Astrocyte (in vitro differentiated cells and primary cell): ENCODE measurements at regions not wholly inside any gene's neighbourhood (a gene's known extent, or its start where the extent isn't known, plus 50 kb on each side); places are given as distances from the start of the nearest gene placed in this dataset.

Source experiments
- DNase-seq: peaks from one replicate; pipeline ENCODE4 v3.0.0-alpha.2; 2010; ENCODE audit warnings: low read depth
- FAIRE-seq: peaks from 2 replicates; lab custom pipeline; 2011; peaks lifted over from hg19 to GRCh38; lab: Jason Lieb, UNC
- H2AFZ ChIP-seq: 2 replicates; pipeline ENCODE4 v1.6.0; 2012; ENCODE audit warnings: low read depth, low read length, inconsistent platforms
- H3K27ac ChIP-seq: 2 replicates; pipeline ENCODE4 v1.5.1; 2011; ENCODE audit warnings: low read depth, low read length, inconsistent platforms
- H3K27me3 ChIP-seq: 2 replicates; pipeline ENCODE4 v1.6.0; 2011; ENCODE audit warnings: low read length, inconsistent platforms; ENCODE audit not compliant: insufficient read depth
- H3K36me3 ChIP-seq: 2 replicates; pipeline ENCODE4 v1.5.1; 2011; ENCODE audit warnings: low read length, inconsistent platforms; ENCODE audit not compliant: insufficient read depth
- H3K4me1 ChIP-seq: 2 replicates; pipeline ENCODE4 v1.5.1; 2011; ENCODE audit warnings: low read length, inconsistent platforms; ENCODE audit not compliant: insufficient read depth
- H3K4me2 ChIP-seq: 2 replicates; pipeline ENCODE4 v1.6.0; 2012; ENCODE audit warnings: low read length, inconsistent platforms
- H3K4me3 ChIP-seq: 2 replicates; pipeline ENCODE4 v1.5.1; 2011; ENCODE audit warnings: low read depth, mild to moderate bottlenecking, low read length, inconsistent platforms; ENCODE audit not compliant: insufficient read depth
- H3K79me2 ChIP-seq: 2 replicates; pipeline ENCODE4 v1.6.0; 2012; ENCODE audit warnings: mild to moderate bottlenecking, low read length, inconsistent platforms; ENCODE audit not compliant: insufficient read depth
- H3K9ac ChIP-seq: 2 replicates; pipeline ENCODE4 v1.6.0; 2012; ENCODE audit warnings: mild to moderate bottlenecking, low read length, inconsistent platforms
- H3K9me3 ChIP-seq: 2 replicates; pipeline ENCODE4 v1.5.1; 2012; ENCODE audit warnings: low read depth, mild to moderate bottlenecking, low read length, inconsistent platforms; ENCODE audit not compliant: insufficient read depth
- H4K20me1 ChIP-seq: 2 replicates; pipeline ENCODE4 v1.6.0; 2012; ENCODE audit warnings: low read length, inconsistent platforms; ENCODE audit not compliant: insufficient read depth
- H3K27ac Mint-ChIP-seq: one replicate; pipeline ENCODE4 v1.8.0; 2021; ENCODE audit warnings: mild to moderate bottlenecking, mixed read lengths; ENCODE audit not compliant: unreplicated experiment
- H3K27me3 Mint-ChIP-seq: one replicate; pipeline ENCODE4 v1.8.0; 2021; ENCODE audit warnings: low read depth, mixed read lengths; ENCODE audit not compliant: unreplicated experiment
- H3K36me3 Mint-ChIP-seq: one replicate; pipeline ENCODE4 v1.8.0; 2021; ENCODE audit warnings: low read depth, mixed read lengths; ENCODE audit not compliant: unreplicated experiment
- H3K4me1 Mint-ChIP-seq: one replicate; pipeline ENCODE4 v1.8.0; 2021; ENCODE audit warnings: low read depth, mixed read lengths; ENCODE audit not compliant: unreplicated experiment
- H3K4me3 Mint-ChIP-seq: one replicate; pipeline ENCODE4 v1.8.0; 2021; ENCODE audit warnings: mild to moderate bottlenecking, moderate library complexity, mixed read lengths; ENCODE audit not compliant: unreplicated experiment
- H3K9me3 Mint-ChIP-seq: one replicate; pipeline ENCODE4 v1.8.0; 2021; ENCODE audit warnings: mild to moderate bottlenecking, mixed read lengths; ENCODE audit not compliant: unreplicated experiment
- EZH2 ChIP-seq: IDR thresholded peaks from 2 replicates; pipeline ENCODE4 v1.6.1; 2012; ENCODE audit warnings: mild to moderate bottlenecking, low read length, inconsistent platforms; ENCODE audit not compliant: insufficient read depth
- TF ChIP-seq, protein P1 (sequence below): IDR thresholded peaks from 2 replicates; pipeline ENCODE4 v1.5.1; 2011; ENCODE audit warnings: low read depth, mild to moderate bottlenecking, inconsistent platforms, low read length, moderate library complexity; ENCODE audit not compliant: insufficient read depth

DNA sequence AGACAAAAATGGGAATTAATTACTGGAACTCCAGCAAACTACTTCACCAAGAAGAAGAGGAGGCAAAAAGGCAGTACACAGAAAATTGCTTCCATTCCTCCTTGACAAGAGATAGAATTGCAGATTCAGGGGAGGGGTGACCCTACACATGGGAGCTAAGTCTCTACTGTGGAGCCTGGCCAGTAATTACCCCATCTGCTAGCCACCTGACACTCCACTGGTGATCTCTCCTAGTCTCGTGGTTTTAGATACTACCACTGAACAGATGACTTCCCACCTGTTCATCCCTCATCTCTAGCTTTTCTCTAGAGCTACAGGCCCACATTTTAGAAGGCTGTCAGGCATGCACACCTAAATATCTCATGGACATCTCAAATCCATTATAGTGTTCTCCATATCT lies 224.3 kb upstream of the NR2F2 start:
- H3K4me1 Mint-ChIP-seq, result peaks cover 21% of the 10 kb centered on the region
- H3K4me2 ChIP-seq, result no peak overlapping the region
- no peak for FAIRE-seq
- no peak overlapping the region for H3K9ac ChIP-seq
- TF ChIP-seq EZH2, result no peak
- TF ChIP-seq, protein P1, sequence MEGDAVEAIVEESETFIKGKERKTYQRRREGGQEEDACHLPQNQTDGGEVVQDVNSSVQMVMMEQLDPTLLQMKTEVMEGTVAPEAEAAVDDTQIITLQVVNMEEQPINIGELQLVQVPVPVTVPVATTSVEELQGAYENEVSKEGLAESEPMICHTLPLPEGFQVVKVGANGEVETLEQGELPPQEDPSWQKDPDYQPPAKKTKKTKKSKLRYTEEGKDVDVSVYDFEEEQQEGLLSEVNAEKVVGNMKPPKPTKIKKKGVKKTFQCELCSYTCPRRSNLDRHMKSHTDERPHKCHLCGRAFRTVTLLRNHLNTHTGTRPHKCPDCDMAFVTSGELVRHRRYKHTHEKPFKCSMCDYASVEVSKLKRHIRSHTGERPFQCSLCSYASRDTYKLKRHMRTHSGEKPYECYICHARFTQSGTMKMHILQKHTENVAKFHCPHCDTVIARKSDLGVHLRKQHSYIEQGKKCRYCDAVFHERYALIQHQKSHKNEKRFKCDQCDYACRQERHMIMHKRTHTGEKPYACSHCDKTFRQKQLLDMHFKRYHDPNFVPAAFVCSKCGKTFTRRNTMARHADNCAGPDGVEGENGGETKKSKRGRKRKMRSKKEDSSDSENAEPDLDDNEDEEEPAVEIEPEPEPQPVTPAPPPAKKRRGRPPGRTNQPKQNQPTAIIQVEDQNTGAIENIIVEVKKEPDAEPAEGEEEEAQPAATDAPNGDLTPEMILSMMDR, result no peak
- H4K20me1 ChIP-seq, result no peaks in the 10 kb centered on the region
- H3K27me3 Mint-ChIP-seq, result peaks cover 8% of the 10 kb centered on the region
- H2AFZ ChIP-seq, result no peak overlapping the region
- H3K27me3 ChIP-seq, result peaks cover 2% of the 10 kb centered on the region
- no peaks in the 10 kb centered on the region for H3K36me3 ChIP-seq
- no peak overlapping the region for H3K27ac Mint-ChIP-seq
- no peak overlapping the region for H3K27ac ChIP-seq
- H3K9me3 Mint-ChIP-seq, result no peaks in the 10 kb centered on the region
- no peaks in the 10 kb centered on the region for H3K79me2 ChIP-seq
- H3K4me1 ChIP-seq, result no peaks in the 10 kb centered on the region
- H3K4me3 Mint-ChIP-seq, result no peak overlapping the region
- DNase-seq, result no peak
- H3K36me3 Mint-ChIP-seq, result no peaks in the 10 kb centered on the region
- H3K4me3 ChIP-seq, result no peak overlapping the region
- H3K9me3 ChIP-seq, result no peaks in the 10 kb centered on the region

DNA sequence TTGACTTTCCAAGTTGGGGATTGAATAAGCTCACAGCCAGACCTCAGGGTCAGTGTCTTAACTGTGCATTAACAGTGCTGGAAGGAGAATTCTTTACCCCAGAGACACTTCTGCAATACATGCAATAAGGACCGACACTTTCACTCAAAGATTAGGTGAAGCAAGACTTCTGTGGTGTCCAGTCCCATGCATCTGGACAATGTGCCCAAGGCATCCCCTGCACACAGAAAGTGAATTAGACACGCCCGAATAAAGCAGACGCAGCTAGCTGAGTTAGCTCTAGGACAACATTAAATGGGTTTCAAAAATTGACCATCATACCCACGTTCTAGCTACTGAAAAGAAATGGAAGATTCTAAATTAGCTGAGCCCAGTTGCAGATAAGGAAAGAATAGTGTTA lies 223.9 kb upstream of the NR2F2 start:
- Histone ChIP-seq H3K27me3 (peaks cover 2% of the 10 kb centered on the region), H3K36me3 (no peaks in the 10 kb centered on the region), H3K4me1 (no peaks in the 10 kb centered on the region), H3K9ac (no peak overlapping the region), H3K4me2 (no peak overlapping the region), H2AFZ (no peak overlapping the region), H3K27ac (no peak overlapping the region), H3K4me3 (no peak overlapping the region), H3K9me3 (no peaks in the 10 kb centered on the region), H4K20me1 (no peaks in the 10 kb centered on the region), H3K79me2 (no peaks in the 10 kb centered on the region)
- FAIRE-seq, result no peak
- H3K4me1 Mint-ChIP-seq, result peaks cover 21% of the 10 kb centered on the region
- H3K36me3 Mint-ChIP-seq, result no peaks in the 10 kb centered on the region
- H3K9me3 Mint-ChIP-seq, result no peaks in the 10 kb centered on the region
- TF ChIP-seq EZH2, result no peak
- TF ChIP-seq, protein P1, result no peak
- no peak for DNase-seq
- H3K4me3 Mint-ChIP-seq, result no peak overlapping the region
- peaks cover 10% of the 10 kb centered on the region for H3K27me3 Mint-ChIP-seq
- no peak overlapping the region for H3K27ac Mint-ChIP-seq

DNA sequence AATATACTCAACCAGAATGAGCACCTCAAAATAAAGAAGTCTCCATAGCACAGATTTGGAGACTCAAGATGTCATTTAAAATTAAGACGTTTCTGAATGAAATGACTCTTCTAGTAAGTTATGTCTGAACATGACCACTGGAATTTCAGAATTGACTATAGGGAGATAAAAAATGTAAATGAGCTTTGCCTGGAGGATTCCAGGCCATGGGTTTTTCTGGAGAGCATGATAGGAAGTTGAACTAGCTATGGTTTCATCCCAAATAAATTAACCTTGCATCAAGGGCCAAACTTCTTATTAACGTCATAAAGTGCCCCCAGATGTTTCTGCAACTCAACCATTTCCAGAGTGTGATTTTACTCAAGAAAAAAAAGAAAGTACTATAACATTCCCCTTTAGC lies 222.6 kb upstream of the NR2F2 start:
- no peaks in the 10 kb centered on the region for H3K27me3 ChIP-seq
- no peak overlapping the region for H3K4me3 Mint-ChIP-seq
- no peaks in the 10 kb centered on the region for H3K79me2 ChIP-seq
- FAIRE-seq (no peak), DNase-seq (peak; percentile 81)
- peaks cover 10% of the 10 kb centered on the region for H3K27me3 Mint-ChIP-seq
- no peak overlapping the region for H2AFZ ChIP-seq
- H3K9me3 ChIP-seq, result no peaks in the 10 kb centered on the region
- H3K36me3 ChIP-seq, result no peaks in the 10 kb centered on the region
- TF ChIP-seq EZH2, result no peak
- TF ChIP-seq, protein P1, result no peak
- no peak overlapping the region for H3K27ac ChIP-seq
- H3K27ac Mint-ChIP-seq, result no peak overlapping the region
- no peaks in the 10 kb centered on the region for H3K9me3 Mint-ChIP-seq
- H3K4me1 Mint-ChIP-seq, result peaks cover 21% of the 10 kb centered on the region
- no peaks in the 10 kb centered on the region for H3K36me3 Mint-ChIP-seq
- H4K20me1 ChIP-seq, result no peaks in the 10 kb centered on the region
- no peak overlapping the region for H3K4me2 ChIP-seq
- no peaks in the 10 kb centered on the region for H3K4me1 ChIP-seq
- no peak overlapping the region for H3K4me3 ChIP-seq
- no peak overlapping the region for H3K9ac ChIP-seq
